GM18870 (cell line): ENCODE measurements at regions not wholly inside any gene's neighbourhood (a gene's known extent, or its start where the extent isn't known, plus 50 kb on each side); places are given as distances from the start of the nearest gene placed in this dataset.
A peak's percentile ranks its signal among the peaks of the same experiment; 100 is the strongest.
"Not testable (repeated sequence)": the region's sequence is repeated elsewhere in the genome, so short reads cannot be mapped to it uniquely, and the experiment has no call there.

Source experiments
- ATAC-seq: cut with Tn5 transposase; IDR thresholded peaks from one replicate; pipeline ENCODE4 v1.9.1; 2021; ENCODE audit warnings: moderate library complexity; ENCODE audit not compliant: unreplicated experiment

DNA sequence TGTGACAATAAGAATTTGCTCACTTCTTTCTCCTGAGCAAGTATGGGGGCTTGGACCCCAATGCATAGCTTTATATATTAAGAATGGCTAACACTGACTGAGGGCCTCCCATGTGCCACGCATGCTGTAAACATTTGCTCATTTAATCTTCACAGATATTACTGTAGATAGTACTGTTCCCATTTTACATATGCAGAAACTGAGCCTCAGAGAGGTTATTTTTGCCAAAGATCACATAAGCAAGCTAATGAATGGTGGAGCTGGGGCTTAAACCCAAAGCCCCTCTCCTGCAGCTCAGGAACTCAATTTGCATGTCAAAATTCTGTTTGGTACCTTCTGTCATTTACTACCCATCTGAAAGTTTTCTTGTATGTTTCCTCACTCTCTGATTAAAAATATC lies 163.5 kb upstream of the NFIA start:
- ATAC-seq: no peak

DNA sequence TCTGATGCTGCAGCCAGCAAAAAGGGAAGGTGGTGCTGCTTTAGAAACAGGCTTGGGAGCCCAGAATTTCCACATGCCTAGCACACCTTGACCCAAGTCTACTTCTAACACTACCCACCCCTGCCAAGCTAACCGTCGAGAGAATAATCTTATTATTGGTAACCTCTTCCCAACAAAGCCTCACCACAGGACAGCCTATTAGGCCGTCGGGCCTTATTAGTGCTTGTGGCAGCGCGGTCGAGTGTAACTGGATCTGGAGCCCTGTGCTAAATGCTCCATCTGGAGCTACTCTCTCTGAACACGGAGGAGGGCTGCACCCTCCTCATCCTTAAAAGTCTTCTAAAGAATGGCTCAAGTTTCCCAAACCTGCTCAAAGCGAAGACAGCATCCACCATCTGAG lies 165.5 kb upstream of the NFIA start:
- ATAC-seq: no peak

DNA sequence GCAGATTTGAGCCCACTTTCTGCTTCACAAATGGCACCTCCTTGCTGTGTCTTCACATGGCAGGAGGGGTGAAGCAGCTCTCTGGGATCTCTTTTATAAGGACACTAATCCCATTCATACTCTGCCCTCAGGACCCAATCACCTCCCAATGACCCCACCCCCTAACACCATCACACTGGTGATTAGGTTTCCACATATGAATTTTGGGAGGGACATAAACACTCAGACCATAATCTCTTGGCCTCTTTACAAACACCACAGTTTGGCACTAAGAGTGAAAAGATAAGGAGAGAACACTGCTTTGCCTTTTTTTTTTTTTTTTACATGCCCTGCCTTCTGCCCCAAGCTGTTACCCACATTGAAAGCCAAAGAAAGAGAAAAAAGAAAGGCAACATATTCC lies 166.2 kb upstream of the NFIA start:
- ATAC-seq: no peak

DNA sequence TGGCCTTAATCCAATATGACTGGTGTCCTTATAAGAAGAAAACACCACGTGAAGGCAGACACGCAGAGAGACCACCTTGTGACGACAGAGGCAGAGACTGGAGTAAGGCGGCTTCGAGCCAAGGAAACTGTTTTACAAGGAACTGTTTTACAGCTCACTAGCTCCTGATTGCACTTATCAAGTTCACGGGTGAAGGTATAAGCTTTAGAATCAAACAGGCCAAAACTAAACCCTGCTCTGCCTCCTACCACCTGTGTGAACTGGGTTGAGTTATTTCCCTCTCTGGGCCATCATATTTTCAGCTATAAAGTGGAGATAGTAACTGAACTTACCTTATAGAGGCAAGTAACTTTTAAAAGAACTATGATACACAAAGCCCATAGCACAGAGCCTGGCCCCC lies 166.9 kb upstream of the NFIA start:
- ATAC-seq: no peak

DNA sequence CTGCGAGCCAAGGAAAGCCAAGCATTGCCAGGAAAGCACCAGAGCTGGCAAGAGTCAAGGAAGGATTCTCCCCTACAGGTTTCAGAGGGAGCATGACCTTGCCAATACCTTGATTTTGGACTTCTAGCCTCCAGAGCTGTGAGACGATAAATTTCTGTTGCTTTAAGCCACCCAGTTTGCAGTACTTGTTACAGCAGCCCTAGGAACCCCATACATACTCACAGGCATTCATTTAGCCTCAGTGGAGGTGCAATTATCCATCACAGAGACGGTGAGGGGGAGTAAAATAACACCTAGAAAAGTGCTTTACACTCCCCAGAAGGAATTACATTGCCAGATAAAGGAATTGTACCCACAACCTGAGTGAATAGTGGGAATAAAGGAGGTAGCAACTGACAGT lies 167.4 kb upstream of the NFIA start:
- no peak for ATAC-seq

DNA sequence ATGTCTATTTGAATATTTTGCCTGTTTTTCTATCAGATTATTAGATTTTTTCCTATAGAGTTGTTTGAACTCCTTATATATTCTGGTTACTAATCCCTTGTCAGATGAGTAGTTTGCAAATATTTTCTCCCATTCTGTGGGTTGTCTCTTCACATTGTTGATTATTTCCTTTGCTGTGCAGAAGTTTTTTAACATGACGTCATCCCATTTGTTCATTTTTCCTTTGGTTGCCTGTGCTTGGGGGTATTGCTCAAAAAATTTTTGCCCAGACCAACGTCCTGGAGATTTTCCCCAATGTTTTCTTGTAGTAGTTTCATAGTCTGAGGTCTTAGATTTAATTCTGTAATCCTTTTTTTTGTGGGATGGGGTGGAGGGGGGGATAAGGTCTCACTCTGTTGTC lies 168.7 kb upstream of the NFIA start:
- not testable (repeated sequence) for ATAC-seq

DNA sequence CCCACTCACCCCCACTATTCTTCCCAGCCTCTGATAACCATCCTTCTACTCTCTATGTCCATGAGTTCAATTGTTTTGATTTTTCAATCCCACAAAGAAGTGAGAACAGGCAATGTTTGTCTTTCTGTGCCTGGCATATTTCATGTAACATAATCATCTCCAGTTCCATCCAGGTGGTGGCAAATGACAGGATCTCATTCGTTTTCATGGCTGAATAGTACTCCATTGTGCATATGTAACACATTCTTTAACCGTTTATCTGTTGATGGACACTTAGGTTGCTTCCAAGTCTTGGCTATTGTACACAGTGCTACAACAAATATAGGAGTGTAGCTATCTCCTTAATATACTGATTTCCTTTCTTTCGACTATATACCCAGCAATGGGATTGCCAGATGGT lies 169.3 kb upstream of the NFIA start:
- no peak for ATAC-seq

DNA sequence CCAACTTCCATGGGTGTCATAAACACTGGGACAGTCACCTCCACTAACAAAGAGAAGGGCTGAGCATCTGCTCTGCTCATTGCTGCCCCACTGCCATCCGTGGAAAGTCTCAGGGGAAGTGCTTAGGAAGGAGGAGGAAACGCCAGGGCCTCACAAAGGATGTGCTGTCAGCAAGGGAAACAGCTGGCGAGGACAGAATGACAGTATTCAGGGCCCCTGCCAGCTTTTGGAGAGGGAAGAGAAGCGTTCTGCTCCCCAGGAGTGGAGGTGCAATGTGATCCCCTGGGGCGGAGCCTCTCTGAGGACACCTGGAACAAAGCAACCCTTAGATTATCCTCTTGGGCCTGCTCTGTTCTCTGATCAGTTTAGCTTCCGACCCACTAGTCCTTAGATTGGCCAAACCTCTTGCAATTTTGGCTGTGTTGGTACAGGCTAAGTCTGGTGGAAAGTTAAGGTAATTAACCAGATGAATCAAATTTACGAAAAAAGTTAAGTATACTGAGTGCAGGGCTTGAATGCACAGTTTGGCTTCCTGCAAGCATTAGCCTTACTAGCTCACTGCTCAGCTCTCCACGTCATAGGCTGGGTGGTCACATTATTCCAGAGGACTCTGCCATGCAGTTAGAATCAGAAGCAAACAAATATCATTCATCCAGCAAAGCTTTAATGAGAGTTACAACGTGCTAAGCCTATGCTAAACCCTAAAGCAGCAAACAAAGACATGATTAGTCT lies 170.2 kb upstream of the NFIA start:
- no peak for ATAC-seq

DNA sequence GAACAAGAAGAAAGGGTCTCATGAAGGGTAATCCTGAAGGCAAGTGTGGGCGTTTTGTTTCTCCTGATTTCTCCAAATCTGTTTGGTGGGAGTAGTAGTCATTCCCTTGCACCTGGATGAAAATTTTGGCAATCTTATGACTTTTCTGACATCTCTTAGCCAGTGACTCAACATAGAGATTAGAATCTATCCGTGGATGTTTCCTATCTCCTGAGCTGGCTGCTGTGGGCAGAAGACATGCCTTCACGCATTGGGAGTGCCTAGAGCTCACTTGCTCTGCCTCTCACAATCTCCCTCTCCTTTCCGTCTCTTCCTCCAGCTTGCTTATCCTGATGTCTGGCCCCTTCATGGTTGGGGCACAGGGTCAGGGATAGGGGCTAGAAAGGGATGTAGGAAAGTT lies 174.2 kb upstream of the NFIA start:
- no peak for ATAC-seq

DNA sequence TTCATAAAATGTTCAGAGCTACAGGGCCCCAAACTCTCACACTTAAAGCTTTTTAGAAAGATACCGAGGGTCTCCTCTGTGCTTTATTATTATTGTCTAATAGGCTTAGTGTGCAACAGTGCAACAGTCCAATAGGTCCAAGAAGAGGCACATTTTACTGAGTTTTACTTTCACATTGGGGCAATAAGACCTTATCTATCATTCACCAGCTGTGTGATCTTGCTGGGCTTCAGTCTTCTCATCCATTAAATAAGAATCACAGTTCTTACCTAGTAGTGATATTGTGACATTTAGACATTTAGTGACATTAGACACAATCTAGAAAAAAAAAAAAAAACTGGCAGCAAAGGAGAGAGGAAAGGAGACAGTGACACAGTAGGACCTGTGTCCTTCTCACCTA lies 175.8 kb upstream of the NFIA start:
- ATAC-seq: no peak

DNA sequence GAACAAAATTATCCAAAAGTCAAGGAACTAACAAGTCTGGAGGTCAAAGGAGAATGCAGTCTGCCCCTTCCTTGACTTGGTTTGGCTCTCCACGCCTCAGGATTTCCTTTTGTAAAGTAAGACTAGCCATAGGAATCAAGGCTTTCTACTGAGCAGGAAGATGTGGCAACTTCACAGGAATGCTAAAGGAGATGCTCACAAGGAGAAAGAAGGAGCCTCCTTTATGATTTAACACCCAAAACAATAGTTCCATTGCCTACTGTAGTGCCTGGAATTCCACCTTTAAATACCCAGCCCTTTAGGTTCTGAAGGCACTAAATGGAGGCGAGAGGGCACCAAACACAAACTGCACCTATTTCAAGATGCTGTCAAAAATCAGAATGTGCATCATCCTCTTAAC lies 176.3 kb upstream of the NFIA start:
- ATAC-seq: no peak

DNA sequence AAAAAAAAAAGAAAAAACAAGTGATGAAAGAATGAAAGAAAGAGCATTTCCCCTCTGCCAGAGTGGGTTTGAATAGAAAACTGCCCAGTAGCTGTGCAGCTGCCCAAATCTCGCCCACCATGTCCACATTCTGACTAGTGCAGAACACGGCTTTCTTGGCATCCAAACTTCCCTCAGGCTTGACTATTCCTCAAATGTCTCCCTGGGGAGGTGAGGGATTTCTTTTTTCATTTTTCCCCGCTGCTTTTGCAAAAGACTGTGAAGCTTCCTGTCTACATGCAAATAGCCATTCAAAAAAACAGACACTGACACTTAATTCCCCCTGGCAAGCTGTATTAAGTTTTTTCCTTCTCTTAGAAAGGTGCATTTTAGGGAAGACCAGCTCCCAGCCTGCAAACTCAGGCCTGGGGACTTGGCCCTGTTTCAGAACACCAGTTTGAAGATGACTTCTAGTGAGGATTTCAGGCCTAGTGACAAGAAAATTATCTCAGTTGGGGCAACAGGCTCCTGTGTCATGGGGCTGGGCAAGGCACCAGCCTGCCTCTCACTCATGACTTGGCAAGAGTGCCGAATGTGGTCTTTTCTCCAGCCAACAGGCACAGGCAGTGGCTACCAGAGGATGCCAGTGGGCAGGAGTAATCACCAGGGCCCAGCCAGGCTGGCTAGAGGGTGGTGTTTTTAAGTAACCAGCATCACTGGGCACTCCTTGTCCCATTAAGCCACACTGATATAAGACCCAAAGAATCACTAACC lies 178.1 kb upstream of the NFIA start:
- ATAC-seq: no peak

DNA sequence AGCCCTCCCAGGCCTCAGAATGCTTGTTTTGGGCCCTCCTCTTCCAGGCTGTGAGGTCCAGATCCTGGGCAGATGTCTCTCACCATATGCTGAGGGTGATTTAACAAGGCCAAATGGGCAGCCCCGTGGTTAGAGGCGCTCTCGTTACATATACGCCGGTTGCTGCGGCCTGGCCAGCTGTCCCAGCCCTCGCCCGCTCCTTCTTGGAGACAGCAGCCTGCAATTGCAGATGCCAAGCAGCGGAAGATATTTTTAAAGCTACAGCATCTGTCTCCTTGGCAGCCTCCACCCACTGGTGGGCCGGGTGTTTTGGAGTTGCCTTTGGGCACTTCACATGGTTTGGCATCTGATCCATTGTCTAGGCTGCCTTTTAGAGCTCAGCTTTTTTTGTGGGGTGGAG lies 178.8 kb upstream of the NFIA start:
- no peak for ATAC-seq

DNA sequence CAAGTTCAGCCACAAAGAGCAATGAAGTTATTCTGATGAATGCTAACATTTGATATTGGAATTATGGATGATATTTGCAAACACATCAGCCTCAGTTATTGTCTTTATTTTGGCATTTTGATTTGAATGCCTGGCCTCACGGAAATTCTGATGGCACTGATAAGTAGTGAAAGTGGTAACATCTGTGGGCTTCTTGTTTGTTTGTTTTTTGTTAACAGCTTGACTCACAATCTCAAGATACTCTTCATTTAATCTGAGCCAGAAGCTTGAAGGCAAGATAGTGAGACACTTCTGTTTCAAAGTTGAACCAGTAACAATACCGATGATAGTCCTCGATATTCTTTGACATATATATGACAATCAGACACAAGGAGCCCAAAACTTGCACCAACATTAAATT lies 182.9 kb upstream of the NFIA start:
- ATAC-seq: no peak

DNA sequence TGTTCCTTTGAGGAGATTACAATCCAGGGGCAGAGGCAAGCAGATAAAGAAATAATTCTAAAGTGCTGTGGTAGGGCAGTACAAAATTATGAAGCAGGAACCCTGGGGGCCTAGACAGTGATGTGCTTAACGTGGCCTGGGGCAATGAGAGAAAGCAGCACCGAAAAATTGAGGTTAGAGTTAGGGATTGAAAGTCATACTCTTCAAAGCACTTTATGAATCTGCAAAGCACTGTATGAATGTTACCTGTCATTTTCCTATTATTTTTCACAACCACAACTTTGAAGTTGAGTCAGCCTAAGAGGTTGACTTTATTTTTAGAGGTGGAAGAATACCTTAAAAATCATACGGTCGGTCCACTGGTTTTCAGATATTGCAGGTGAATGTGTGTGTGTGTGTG lies 183.4 kb upstream of the NFIA start:
- peak; percentile 92 for ATAC-seq

DNA sequence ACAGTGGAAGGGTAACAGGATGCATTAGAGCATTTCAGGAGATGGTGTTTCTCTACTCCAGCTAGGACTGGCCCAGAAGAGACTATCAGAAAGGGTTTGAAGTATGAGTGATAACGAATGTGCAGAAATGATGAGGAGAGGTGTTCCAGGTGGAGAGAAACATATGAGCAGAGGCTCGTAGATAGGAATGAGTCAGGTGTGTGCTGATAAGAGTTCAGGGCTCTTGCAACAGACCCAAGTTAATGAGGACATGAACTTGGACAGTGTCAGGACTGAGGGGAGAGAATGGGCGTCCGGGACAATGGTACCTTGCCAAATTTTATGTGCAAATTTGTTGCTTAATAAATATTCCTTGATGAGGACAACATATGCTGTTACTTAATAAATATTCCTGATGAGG lies 183.9 kb upstream of the NFIA start:
- ATAC-seq: no peak

DNA sequence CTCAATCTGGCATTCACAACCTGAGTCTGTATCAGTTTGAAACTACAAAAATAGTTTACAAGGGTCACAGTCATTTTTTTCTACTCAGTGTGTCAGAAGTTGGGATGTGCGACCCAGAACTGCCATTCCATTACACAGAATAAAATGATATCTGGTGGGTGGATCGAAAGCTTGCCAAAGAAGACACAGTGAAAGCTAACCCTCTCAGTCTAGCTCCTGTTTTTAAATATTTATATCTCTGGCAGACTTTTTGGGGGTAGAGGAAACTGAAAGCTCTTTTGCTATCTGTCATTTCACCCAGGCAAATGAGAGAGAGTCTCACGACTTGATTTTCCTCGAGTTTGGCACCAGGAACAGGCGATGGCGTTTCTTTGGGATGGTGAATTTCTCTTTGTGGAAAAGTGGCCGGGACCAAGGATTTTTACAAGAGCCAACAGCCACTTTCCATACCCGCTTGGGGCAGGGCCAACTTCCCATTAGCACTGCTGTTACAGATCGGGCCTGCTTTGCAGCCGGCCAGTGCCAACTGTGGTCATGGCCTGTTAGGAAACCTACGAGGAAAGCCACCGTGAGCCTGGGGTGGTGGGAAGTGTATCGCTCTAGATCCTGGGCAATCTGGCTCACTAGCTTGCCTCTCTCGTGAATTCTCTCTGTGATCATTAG lies 185.5 kb upstream of the NFIA start:
- ATAC-seq: no peak

DNA sequence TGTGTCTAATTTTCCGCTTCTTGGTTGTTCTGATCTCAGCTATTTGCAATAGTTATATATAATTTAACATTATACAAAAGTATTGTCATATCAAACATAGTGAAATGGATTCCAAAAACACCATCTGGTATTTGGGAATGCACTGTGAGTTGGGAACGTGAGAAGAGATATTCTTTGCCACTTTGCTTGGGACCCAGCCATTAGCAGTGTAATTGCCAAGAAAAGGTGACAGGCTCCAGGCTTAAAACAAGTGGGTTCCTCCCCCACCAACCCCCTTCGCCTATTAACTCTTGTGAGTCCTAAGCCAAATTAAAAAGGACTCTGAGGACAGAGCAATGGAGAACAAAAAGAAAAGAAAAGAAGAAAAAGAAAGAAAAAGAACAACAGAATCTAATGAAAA lies 186.7 kb upstream of the NFIA start:
- ATAC-seq: no peak

DNA sequence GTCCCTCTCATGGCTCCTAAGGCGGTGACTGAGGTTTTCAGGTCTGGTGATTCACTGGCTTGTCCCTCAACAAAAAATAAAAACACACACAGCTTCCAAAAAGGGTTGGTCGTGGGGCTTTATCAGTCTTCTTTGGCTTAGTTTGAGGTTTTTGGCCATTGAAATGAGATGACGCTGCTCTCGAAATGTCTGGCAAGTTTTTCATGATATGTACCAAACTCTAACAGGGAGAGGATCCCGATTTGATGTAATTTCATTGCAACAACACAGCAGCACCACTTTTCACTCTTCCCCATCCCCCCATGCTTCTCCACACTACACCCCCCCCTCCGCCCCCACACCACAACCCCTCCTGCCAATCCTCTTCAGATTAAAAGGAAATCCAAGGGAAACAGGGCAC lies 187.1 kb upstream of the NFIA start:
- ATAC-seq: no peak

DNA sequence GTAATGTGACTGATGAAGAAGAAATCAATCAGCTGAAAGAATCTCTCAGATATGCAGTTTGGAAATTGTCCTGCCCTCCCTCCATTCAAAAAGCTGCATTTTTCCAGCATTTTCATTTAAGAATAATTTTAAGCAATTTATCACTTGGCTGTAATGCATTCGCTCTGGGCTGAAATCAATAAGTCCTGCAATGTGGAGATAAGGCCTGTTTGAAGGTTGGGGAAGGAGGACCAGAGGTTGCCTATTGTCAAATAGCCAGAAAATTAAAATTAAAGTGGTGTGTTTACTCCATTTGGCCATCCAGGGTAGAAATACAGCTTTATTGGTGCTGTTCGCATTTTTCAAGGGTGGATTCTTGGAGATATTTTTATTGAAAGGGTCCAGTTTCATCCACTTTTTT lies 187.6 kb upstream of the NFIA start:
- ATAC-seq: no peak

DNA sequence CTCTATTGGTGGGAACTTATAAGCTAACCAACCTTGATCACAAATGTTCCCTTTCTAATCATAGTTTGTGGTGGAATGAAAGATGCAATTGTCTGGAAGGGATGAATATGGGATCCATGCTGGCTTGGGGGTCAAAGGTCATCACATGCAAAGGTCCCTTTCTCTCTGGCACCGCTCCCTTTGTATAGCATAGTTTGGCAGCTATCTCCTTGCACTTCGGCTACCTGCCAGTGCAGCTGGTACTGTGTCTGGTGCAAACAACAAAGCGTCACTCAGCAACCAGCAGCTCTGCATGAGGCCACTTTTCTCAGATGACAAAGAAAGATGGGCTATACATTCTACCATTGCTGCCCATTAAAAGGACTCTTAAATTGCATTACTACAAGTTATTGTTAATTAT lies 188.2 kb upstream of the NFIA start:
- no peak for ATAC-seq
